Activated CD4-positive, CD25-positive, alpha-beta regulatory T cell treated with anti-CD3 and anti-CD28 coated beads, Interleukin-2, amount 50 U/mL, for 72 hours (primary cell): ENCODE measurements at regions not wholly inside any gene's neighbourhood (a gene's known extent, or its start where the extent isn't known, plus 50 kb on each side); places are given as distances from the start of the nearest gene placed in this dataset.
"Not testable (repeated sequence)": the region's sequence is repeated elsewhere in the genome, so short reads cannot be mapped to it uniquely, and the experiment has no call there.

Experiments used
- DNase-seq: peaks from one replicate; pipeline ENCODE4 v3.0.0; 2021

DNA sequence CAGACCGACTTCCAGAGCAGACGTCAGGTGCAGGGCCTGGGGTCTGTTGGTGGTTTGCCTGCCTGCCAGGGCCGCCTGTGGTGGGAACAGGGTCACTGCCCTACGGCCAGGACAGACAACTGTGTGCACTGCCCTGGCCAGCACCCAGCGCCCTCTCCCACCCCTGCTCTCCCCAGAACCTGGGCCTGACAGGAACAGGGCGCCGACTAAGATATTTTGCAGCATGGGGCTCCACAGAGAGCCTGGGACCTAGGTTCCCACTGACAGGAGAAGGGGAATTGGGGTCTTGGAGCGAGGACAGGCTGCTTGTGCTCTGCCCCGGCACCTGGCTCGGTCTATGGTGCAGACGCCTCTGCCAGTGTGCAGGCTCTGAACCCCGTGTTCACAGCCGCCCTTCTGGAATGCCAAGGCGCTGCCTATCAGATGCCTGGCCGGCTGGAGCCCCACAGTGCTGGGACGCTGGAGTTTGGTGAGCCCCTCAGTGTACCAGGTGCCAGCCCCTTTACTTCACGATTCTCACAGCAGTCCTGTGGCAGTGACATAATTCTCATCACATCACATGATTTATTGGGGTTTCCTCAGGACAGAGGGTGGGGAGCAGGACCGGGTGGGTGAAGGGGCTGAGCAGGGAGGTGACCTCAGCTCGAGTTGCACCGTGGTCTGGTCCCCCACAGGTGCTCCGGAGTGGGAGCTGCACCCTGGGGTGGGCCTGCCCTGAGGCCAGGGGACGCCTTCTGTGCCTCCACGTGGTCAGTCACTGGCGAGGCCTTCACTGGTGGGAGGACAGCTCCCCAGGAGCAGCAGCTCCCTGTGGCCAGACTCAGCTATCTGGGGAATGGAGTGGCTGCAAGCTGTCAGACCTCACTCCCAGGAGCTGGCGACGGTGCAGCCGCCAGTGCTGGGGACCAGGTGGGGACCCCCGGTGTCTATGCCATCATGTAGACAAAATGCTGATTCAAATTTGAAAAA, 113.8 kb upstream of the LRPAP1 start:
- no peak for DNase-seq

DNA sequence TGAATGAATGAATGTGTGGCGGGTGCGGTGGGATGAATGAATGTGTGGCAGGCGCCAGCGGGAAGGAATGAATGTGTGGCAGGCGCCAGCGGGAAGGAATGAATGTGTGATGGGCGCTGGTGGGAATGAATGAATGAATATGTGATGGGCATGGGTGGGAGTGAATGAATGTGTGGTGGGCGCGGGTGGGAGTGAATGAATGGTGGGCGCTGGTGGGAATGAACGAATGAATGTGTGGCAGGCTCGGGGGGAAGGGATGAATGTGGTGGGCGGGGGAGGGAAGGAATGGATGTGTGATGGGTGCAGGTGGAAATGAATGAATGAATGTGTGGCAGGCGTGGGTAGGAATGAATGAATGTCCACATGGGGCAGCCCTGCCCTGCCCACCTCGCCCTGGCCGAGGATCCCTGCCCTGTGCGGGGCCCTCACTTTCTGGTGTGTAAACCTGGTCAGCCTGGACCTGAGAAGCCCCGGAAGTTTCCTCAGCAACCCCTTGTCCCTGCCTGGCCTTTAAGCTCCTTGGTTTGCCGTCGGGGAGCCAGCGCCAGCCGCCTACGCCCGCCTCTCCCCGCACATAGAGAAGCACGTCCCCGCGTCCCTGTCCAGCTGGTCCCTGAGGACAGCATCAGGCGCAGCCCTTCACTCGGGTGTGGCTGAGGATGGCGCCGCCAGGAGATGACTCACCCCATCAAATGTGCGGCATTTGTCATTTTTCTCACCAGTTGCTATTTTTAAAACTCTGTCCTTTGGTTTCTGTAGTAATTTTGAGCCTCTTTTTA, 112.8 kb upstream of the LRPAP1 start:
- DNase-seq = no peak

DNA sequence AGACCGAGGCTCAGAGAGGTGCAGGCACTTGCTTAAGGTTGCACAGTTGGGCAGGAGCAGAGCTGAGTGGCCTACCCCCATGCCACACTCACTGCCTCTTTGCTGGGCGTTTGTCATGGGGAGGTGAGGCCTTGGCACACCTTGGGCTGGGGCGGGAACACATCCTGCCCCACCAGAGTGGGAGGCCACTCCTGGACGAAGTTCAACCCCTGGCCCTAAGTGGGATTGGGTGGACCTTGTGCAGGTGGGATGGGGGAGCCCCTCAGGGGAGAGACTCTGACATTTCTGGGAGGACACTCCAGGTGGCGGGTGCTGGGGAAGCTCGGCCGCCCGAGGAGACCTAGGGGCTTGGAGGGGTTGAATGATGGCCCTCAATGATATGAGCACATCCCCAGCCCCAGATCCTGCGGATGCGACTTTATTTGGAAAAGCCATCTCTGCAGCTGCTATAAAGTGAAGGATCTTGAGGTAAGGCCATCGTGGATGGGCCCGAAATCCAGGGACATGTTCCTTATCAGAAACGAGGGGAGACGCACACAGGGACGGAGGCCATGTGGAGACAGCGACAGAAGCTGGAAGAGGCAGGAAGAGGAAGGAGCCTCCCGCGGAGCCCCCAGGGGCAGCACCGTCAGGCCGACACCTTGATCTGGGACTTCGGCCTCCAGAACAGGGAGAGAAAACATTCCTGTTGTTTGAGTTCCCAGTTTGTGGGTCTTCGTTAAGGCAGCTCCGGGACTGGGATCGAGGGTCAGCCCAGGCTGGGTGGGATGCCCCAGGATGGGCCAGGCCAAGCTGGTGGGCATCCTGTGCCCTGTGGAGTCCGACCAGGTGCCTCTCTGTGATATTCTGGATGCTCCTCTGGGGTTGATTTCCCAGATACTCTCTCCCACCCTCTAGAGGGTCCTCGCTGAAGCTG, 111.6 kb upstream of the LRPAP1 start:
- no peak for DNase-seq

GRCh38 chr4:3642806-3643517, 110.7 kb upstream of the LRPAP1 start:
- DNase-seq = no peak

GRCh38 chr4:3642056-3642630, 109.9 kb upstream of the LRPAP1 start:
- no peak for DNase-seq

GRCh38 chr4:3641501-3641900, 109.3 kb upstream of the LRPAP1 start:
- DNase-seq = no peak

DNA sequence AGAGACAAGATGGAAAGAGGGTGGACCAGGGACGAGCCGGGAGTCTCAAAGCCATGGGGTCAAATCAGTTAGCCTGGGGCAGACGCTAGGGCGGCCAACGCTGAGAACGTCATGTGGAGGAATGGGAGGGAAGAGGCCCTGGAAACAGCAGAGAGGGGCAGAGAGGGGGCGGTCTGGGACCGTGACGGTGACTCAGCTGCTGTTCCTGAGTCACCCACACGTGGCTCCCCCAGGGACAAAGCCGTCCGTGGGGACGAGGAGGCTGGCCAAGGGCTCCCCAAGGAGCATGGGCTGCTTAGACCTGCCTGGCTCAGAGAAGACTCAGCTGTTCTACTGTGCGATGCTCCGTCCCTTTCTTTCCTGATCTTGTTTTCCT, 108.4 kb upstream of the LRPAP1 start:
- no peak for DNase-seq

DNA sequence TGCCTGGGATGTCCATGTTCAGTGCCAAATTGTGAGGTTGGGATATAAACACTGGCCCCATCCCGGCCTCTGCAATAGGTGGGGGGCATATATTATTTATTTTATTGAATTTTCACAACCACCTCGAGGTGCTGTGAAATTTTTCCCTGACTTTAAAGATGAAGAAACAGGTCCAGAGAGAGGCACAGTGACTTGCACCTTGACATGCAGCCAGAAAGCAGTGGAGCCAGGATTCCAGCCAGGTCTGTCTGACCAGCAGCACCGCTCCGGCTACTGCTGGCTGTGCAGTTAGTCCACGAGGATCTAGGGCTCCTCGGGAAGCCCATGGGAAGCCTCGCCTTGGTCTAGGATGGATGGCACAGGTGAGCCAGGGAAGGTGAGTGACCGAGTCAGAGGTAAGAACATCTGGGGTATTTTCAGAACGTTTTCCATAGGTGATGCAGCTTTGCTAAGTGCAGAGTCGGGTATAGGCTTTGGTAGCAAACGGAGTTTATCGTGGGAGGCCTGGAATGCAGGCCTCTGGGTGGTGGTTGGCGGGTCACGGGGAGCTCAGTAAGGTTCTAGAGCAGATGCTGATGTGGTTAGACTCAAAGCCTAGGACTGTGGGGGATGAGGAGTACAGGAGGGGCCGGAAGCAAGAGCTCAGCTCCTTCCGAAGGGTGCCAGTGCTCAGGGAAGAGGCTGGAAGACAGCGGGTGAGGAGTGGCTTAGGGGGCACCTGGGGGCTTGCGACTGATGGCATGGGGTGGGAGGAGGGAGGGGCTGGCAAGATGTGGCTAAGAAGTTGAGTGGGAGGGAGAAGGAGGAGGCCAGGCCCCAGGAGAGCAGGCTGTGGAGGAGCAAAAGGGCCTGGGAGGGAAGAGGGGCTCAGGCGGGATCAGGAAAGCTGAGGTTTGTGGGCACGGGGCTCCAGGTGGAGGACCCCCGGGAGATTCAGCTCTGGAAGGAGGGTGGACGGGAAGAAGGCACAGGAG, 107.7 kb upstream of the LRPAP1 start:
- DNase-seq = no peak

GRCh38 chr4:3638080-3638795, 106.0 kb upstream of the LRPAP1 start:
- no peak for DNase-seq

DNA sequence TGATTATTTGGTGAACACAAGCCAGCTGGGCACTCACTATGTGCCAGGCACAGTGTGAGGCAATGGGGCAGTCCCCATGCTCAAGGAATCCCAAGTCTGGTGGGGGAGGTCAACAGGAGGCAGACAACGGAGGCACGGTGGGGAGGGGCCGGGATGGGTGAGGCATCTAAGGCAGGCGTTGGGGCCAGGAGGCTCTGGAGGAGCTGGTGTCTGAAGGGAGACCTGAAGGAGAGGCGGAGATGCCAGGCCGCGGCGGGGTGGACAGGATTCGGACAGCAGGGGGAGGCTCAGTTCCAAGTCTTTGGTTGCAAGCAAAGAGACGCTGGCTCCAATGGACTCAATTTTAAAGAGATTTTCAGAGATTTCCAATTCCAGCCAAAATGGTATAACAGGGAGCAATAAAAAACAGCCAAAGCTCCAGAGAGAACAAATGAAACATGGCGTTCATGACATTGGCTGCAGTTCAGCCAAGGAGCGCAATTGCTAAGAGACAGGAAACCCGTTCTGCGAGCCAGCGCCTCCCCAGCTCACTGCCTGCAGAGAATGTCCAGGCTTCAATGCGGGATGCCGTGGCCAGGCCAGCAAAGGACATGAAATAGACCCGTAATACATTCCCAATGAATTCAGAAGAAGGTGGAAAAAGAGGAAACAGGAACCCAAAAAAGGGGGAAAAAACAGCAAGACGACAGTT, 105.2 kb upstream of the LRPAP1 start:
- DNase-seq = no peak

DNA sequence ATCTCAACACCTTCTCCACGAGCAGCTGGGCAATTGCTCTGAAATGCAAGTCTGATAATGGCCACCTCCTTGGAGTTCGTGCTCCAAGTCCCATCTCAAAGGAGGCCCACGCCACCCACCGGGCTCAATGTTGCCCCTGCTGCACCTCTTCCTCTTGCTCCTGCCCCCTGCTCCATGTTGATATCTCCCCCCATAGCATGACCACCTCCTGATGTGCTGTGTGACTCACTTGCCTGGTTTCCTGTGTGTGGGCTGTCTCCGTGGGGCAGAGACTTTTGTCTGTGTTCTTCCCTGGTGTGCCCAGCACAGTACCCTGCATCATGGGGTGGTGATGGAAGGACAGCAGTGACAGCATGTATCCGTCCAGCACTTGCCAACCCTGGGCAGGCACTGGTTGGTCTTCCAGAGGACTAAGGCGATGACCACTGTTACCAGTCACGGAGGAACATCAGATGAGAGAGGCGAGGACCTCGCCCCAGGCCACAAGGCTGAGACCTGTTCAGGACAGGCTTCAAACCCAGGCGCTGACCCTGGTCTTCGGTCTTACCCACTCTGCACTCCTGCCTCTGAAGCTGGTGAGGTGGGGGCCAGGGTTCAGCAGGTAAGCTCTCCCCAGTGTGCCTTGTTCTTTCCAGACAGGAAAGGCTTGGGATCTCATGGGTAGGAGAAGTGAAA, 104.6 kb upstream of the LRPAP1 start:
- DNase-seq = no peak

GRCh38 chr4:3636020-3636419, 103.8 kb upstream of the LRPAP1 start:
- DNase-seq = not testable (repeated sequence)

- no peak for DNase-seq
Observed at GRCh38 chr4:3634894-3635820, 102.9 kb upstream of the LRPAP1 start.

DNA sequence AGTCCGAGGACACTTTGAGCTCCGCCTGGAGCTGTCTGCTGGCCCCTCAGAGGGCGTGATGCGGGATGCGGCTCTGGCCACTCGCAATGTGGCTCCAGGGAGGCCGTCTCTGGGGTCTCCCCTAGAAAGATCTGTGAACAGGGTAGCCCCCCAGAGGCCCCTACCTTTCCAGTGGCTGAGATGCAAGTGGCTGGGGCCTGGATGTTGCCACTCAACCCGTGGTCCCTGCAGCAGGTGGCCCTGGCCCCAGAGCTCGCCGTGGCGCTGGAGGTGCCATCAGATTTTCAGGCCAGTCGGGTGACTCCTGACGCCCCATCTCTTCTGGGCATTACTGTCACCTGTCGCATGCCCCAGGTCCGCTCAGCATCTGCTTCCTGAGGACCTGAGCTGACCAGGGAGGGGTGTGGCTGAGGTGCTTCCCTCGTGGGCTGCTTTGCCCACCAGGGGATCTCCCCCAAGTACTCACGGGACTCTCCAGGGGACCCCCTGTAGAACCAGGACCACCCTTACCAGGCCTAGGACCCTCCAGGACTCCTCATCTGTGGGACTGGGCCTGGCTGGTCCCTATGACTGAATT, 102.1 kb upstream of the LRPAP1 start:
- no peak for DNase-seq

GRCh38 chr4:3633277-3633676, 101.1 kb upstream of the LRPAP1 start:
- DNase-seq = not testable (repeated sequence)

DNA sequence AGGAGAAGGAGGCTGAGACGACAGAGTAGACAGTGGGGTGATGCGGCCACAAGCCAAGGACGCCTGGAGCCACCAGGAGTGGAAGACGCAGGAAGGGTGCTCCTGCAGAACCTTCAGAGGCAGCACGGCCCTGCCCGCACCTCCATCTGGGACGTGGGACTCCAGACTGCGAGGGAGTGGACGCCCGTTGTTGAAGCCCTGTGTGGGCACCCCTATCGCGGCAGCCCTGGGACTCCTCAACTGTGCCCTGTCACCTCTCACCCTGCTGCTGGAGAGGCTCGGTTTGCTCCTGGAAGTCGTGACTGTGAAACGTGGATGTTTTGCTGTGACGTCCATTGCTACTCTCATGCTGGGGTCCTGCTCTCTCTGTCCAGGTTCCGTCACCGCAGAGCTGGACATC, 100.6 kb upstream of the LRPAP1 start:
- not testable (repeated sequence) for DNase-seq
